ENCODE measurements at regions not wholly inside any gene's neighbourhood (a gene's known extent, or its start where the extent isn't known, plus 50 kb on each side); places are given as distances from the start of the nearest gene placed in this dataset.
"Not testable (repeated sequence)": the region's sequence is repeated elsewhere in the genome, so short reads cannot be mapped to it uniquely, and the experiment has no call there.

DNA sequence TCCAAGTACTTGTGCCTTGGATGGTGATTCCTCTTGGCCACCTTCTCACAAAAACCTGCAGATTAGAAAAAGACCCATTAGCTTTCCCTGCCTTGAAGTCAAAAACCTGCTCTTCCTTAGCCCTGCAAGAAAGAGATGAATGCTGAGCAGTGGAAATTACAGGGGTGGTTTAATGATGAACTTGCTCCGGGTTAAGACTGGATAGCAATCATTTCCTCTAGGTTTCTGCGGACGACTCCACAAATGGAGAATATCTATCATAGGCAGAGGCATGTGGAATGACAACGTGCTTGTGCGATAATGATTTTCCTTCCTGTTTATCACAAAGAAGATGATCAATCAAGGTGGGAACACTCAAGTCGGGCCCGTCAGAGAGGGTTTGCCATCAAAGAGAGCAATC, 201.2 kb upstream of the ERCC4 start:
- Mint-ChIP-seq H3K36me3 (no peaks in the 10 kb centered on the region), H3K4me1 (no peaks in the 10 kb centered on the region), H3K9me3 (peaks cover 0 to 5% (median 1%) of the 10 kb centered on the region in 8 donors), H3K27me3 (no peaks in the 10 kb centered on the region), H3K4me3 (no peak overlapping the region), H3K27ac (no peak overlapping the region)
- no peaks in the 10 kb centered on the region for H3K9me3 ChIP-seq (ENCODE audit: control insufficient read depth in 1 of 2, low read length in 2 of 2)
- POLR2A ChIA-PET (ENCODE audit: partially characterized antibody) = no interaction called here
- H3K4me3 ChIP-seq (ENCODE audit: low read length in 2 of 2) = no peak overlapping the region
- no peak overlapping the region for H3K27ac ChIP-seq (ENCODE audit: low read depth, low read length)
- H3K36me3 ChIP-seq (ENCODE audit: insufficient read depth, low read length) = no peaks in the 10 kb centered on the region
- intact Hi-C loops (cut with micrococcal nuclease) = no loop called here
- H3K4me1 ChIP-seq (ENCODE audit: insufficient read depth, low read length) = no peaks in the 10 kb centered on the region
- H3K27me3 ChIP-seq (ENCODE audit: insufficient read depth, low read length) = no peaks in the 10 kb centered on the region
- CTCF ChIA-PET (ENCODE audit: partially characterized antibody) = no interaction called here
- no peak for DNase-seq

GRCh38 chr16:13727943-13728342, 192.0 kb upstream of the ERCC4 start:
- Histone ChIP-seq H3K4me3 (ENCODE audit: low read length in 2 of 2) (no peak overlapping the region), H3K27me3 (ENCODE audit: insufficient read depth, low read length) (no peaks in the 10 kb centered on the region), H3K9me3 (ENCODE audit: control insufficient read depth in 1 of 2, low read length in 2 of 2) (no peaks in the 10 kb centered on the region), H3K27ac (ENCODE audit: low read depth, low read length) (no peak overlapping the region), H3K36me3 (ENCODE audit: insufficient read depth, low read length) (no peaks in the 10 kb centered on the region), H3K4me1 (ENCODE audit: insufficient read depth, low read length) (no peaks in the 10 kb centered on the region)
- no peak overlapping the region for H3K4me3 Mint-ChIP-seq
- intact Hi-C loops (cut with micrococcal nuclease) = no loop called here
- CTCF ChIA-PET (ENCODE audit: partially characterized antibody) = no interaction called here
- DNase-seq = no peak
- H3K4me1 Mint-ChIP-seq = no peaks in the 10 kb centered on the region
- peaks cover 0 to 43% (median 12%) of the 10 kb centered on the region in 8 donors for H3K9me3 Mint-ChIP-seq
- H3K27ac Mint-ChIP-seq = no peak overlapping the region
- H3K36me3 Mint-ChIP-seq = no peaks in the 10 kb centered on the region
- POLR2A ChIA-PET (ENCODE audit: partially characterized antibody) = no interaction called here
- no peaks in the 10 kb centered on the region for H3K27me3 Mint-ChIP-seq

GRCh38 chr16:13733561-13733960, 186.4 kb upstream of the ERCC4 start:
- no peak overlapping the region for H3K4me3 Mint-ChIP-seq
- intact Hi-C loops (cut with micrococcal nuclease) = no loop called here
- no peak overlapping the region for H3K27ac ChIP-seq (ENCODE audit: low read depth, low read length)
- DNase-seq = no peak
- no peaks in the 10 kb centered on the region for H3K27me3 ChIP-seq (ENCODE audit: insufficient read depth, low read length)
- no peak overlapping the region for H3K4me3 ChIP-seq (ENCODE audit: low read length in 2 of 2)
- CTCF ChIA-PET (ENCODE audit: partially characterized antibody) = no interaction called here
- no peaks in the 10 kb centered on the region for H3K36me3 Mint-ChIP-seq
- POLR2A ChIA-PET (ENCODE audit: partially characterized antibody) = no interaction called here
- H3K27me3 Mint-ChIP-seq = no peaks in the 10 kb centered on the region
- no peak overlapping the region for H3K27ac Mint-ChIP-seq
- no peaks in the 10 kb centered on the region for H3K4me1 Mint-ChIP-seq
- H3K36me3 ChIP-seq (ENCODE audit: insufficient read depth, low read length) = no peaks in the 10 kb centered on the region
- no peaks in the 10 kb centered on the region for H3K9me3 ChIP-seq (ENCODE audit: control insufficient read depth in 1 of 2, low read length in 2 of 2)
- H3K9me3 Mint-ChIP-seq = peaks cover 0 to 20% (median 5%) of the 10 kb centered on the region in 8 donors
- no peaks in the 10 kb centered on the region for H3K4me1 ChIP-seq (ENCODE audit: insufficient read depth, low read length)

DNA sequence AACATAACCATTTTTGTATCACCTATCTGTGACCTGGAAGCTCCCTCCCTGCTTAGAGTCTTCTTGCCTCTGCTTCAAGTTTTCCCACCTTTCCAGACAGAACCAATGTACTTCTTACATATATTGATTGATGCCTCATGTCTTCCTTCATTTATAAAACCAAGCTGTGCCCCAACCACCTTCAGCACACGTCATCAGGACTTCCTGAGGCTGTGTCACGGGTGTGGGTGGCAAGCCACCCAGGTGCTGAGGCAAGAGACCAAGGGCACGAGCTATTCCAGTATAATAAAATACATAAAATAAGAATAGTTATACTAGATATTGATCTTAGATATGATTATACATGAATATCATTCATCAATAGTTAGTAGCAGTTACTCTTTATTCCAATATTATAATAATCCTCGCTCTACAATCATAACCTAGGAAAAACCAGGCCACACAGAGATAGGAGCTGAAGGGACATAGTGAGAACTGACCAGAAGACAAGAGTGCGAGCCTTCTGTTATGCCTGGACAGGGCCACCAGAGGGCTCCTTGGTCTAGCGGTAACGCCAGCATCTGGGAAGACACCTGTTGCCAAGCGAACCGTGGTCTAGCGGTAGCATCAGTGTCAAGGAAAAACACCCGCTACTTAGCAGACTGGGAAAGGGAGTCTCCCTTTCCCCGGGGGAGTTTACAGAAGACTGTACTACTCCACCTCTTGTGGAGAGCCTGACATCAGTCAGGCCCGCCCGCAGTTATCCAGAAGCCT, 180.2 kb upstream of the ERCC4 start:
- peaks cover 0 to 15% (median 8%) of the 10 kb centered on the region in 8 donors for H3K9me3 Mint-ChIP-seq
- H3K4me1 ChIP-seq (ENCODE audit: insufficient read depth, low read length); H3K36me3 Mint-ChIP-seq; H3K4me3 Mint-ChIP-seq; H3K27me3 Mint-ChIP-seq; POLR2A ChIA-PET (ENCODE audit: partially characterized antibody); H3K27ac ChIP-seq (ENCODE audit: low read depth, low read length); H3K27ac Mint-ChIP-seq; H3K27me3 ChIP-seq (ENCODE audit: insufficient read depth, low read length); H3K36me3 ChIP-seq (ENCODE audit: insufficient read depth, low read length); H3K4me1 Mint-ChIP-seq; H3K9me3 ChIP-seq (ENCODE audit: control insufficient read depth in 1 of 2, low read length in 2 of 2); intact Hi-C loops (cut with micrococcal nuclease); H3K4me3 ChIP-seq (ENCODE audit: low read length in 2 of 2); DNase-seq; CTCF ChIA-PET (ENCODE audit: partially characterized antibody): not testable (repeated sequence)

DNA sequence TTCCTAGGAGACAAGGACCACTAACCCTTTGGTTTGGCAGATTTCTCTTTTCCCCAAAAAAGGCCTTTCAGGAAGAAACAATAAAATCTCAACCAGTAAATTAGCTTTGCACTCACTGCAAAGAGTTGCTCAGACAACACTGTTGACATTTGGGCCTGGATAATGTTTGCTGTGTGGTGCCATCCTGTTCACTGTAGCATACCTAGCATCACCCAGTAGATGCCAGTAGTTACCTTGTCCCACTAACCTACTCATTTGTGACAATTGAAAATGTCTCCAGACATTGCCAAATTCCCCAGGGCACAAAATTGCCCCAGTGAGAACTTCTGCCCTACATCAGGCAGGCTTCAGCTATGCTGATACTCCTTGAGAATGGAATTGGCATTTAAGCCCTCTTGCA, 177.0 kb upstream of the ERCC4 start:
- Histone ChIP-seq H3K4me3 (ENCODE audit: low read length in 2 of 2) (no peak overlapping the region), H3K27me3 (ENCODE audit: insufficient read depth, low read length) (no peaks in the 10 kb centered on the region), H3K4me1 (ENCODE audit: insufficient read depth, low read length) (no peaks in the 10 kb centered on the region), H3K27ac (ENCODE audit: low read depth, low read length) (no peak overlapping the region), H3K9me3 (ENCODE audit: control insufficient read depth in 1 of 2, low read length in 2 of 2) (no peaks in the 10 kb centered on the region), H3K36me3 (ENCODE audit: insufficient read depth, low read length) (no peaks in the 10 kb centered on the region)
- Mint-ChIP-seq H3K27me3 (peaks cover 0 to 3% of the 10 kb centered on the region in 2 donors), H3K4me1 (no peaks in the 10 kb centered on the region), H3K36me3 (no peaks in the 10 kb centered on the region), H3K4me3 (no peak overlapping the region), H3K9me3 (peaks cover 0 to 19% (median 11%) of the 10 kb centered on the region in 8 donors), H3K27ac (no peak overlapping the region)
- ChIA-PET CTCF (ENCODE audit: partially characterized antibody) (no interaction called here), POLR2A (ENCODE audit: partially characterized antibody) (no interaction called here)
- no peak for DNase-seq
- intact Hi-C loops (cut with micrococcal nuclease) = no loop called here

DNA sequence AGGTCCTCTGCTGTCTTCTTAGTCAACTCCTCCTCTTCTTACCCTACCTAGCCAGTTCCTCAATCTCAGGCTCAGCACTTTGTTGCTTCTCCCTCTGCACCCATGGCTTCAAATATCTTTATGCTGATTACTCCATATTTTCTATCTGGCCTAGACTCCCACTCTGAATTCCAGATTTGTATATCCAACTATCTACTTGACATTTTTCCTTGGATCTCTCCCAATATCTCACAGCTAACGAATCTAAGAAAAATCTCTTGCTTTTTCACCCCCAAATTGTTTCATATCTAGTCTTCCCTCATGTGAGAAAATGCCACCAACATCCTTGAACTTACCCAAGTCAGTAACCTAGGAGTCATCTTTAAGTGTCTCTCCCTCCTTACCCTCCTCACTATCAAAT, 176.4 kb upstream of the ERCC4 start:
- Mint-ChIP-seq H3K9me3 (peaks cover 0 to 19% (median 12%) of the 10 kb centered on the region in 8 donors), H3K27ac (no peak overlapping the region), H3K27me3 (peaks cover 2 to 3% of the 10 kb centered on the region in 2 donors), H3K4me3 (no peak overlapping the region), H3K4me1 (no peaks in the 10 kb centered on the region), H3K36me3 (no peaks in the 10 kb centered on the region)
- Histone ChIP-seq H3K36me3 (ENCODE audit: insufficient read depth, low read length) (no peaks in the 10 kb centered on the region), H3K27me3 (ENCODE audit: insufficient read depth, low read length) (no peaks in the 10 kb centered on the region), H3K4me3 (ENCODE audit: low read length in 2 of 2) (no peak overlapping the region), H3K9me3 (ENCODE audit: control insufficient read depth in 1 of 2, low read length in 2 of 2) (no peaks in the 10 kb centered on the region), H3K27ac (ENCODE audit: low read depth, low read length) (no peak overlapping the region), H3K4me1 (ENCODE audit: insufficient read depth, low read length) (no peaks in the 10 kb centered on the region)
- ChIA-PET CTCF (ENCODE audit: partially characterized antibody) (no interaction called here), POLR2A (ENCODE audit: partially characterized antibody) (no interaction called here)
- no peak for DNase-seq
- intact Hi-C loops (cut with micrococcal nuclease) = no loop called here

- peaks cover 0 to 10% (median 4%) of the 10 kb centered on the region in 8 donors for H3K9me3 Mint-ChIP-seq
- no peak overlapping the region for H3K4me3 ChIP-seq (ENCODE audit: low read length in 2 of 2)
- H3K4me1 Mint-ChIP-seq = no peaks in the 10 kb centered on the region
- no peaks in the 10 kb centered on the region for H3K4me1 ChIP-seq (ENCODE audit: insufficient read depth, low read length)
- H3K9me3 ChIP-seq (ENCODE audit: control insufficient read depth in 1 of 2, low read length in 2 of 2) = no peaks in the 10 kb centered on the region
- intact Hi-C loops (cut with micrococcal nuclease) = no loop called here
- no peaks in the 10 kb centered on the region for H3K36me3 ChIP-seq (ENCODE audit: insufficient read depth, low read length)
- no peak overlapping the region for H3K27ac ChIP-seq (ENCODE audit: low read depth, low read length)
- ChIA-PET CTCF (ENCODE audit: partially characterized antibody) (no interaction called here), POLR2A (ENCODE audit: partially characterized antibody) (no interaction called here)
- no peaks in the 10 kb centered on the region for H3K27me3 ChIP-seq (ENCODE audit: insufficient read depth, low read length)
- no peaks in the 10 kb centered on the region for H3K36me3 Mint-ChIP-seq
- H3K4me3 Mint-ChIP-seq = no peak overlapping the region
- no peak overlapping the region for H3K27ac Mint-ChIP-seq
- peaks cover 3 to 5% of the 10 kb centered on the region in 2 donors for H3K27me3 Mint-ChIP-seq
- DNase-seq = no peak
These were observed 163.4 kb upstream of the ERCC4 start for GRCh38 chr16:13756411-13757140.
